SK-N-SH treated with all-trans-retinoic acid at 6 μM for 48 hours (cell line): ENCODE measurements at regions not wholly inside any gene's neighbourhood (a gene's known extent, or its start where the extent isn't known, plus 50 kb on each side); places are given as distances from the start of the nearest gene placed in this dataset.
"Not testable (repeated sequence)": the region's sequence is repeated elsewhere in the genome, so short reads cannot be mapped to it uniquely, and the experiment has no call there.

Source experiments
- ATAC-seq: fragments of 200-7000 bp; cut with Tn5 transposase; 3 replicates; pipeline ENCODE4 v1.9.1; 2020; ENCODE audit warnings: mild to moderate bottlenecking, moderate library complexity
- ARNTL ChIP-seq: fragments of 450-650 bp; formaldehyde crosslinking; IDR thresholded peaks from 2 replicates; pipeline ENCODE4 v1.5.0; 2020; ENCODE audit warnings: low read depth, mild to moderate bottlenecking, moderate library complexity, borderline replicate concordance
- BACH2 ChIP-seq: fragments of 250-450 bp; sonication (Bioruptor Pico); IDR thresholded peaks from 2 replicates; pipeline ENCODE4 v1.9.0; 2021; ENCODE audit warnings: mild to moderate bottlenecking, borderline replicate concordance
- ESRRG ChIP-seq: fragments of 250-450 bp; sonication (Bioruptor Pico); IDR thresholded peaks from 2 replicates; pipeline ENCODE4 v1.6.1; 2021; ENCODE audit warnings: mild to moderate bottlenecking
- ISL1 ChIP-seq: fragments of 250-450 bp; sonication (Bioruptor Pico); IDR thresholded peaks from 2 replicates; pipeline ENCODE4 v2.1.2; 2022; ENCODE audit warnings: mild to moderate bottlenecking, moderate library complexity
- PPARA ChIP-seq: fragments of 250-450 bp; sonication (Bioruptor Pico); IDR thresholded peaks from 2 replicates; pipeline ENCODE4 v1.5.0; 2020; ENCODE audit warnings: mild to moderate bottlenecking, borderline replicate concordance
- RARB ChIP-seq: fragments of 250-450 bp; sonication (Bioruptor Pico); IDR thresholded peaks from 2 replicates; pipeline ENCODE4 v1.8.0; 2021; ENCODE audit warnings: mild to moderate bottlenecking, moderate library complexity
- SNAI2 ChIP-seq: fragments of 250-450 bp; sonication (Bioruptor Pico); IDR thresholded peaks from 2 replicates; pipeline ENCODE4 v1.5.0; 2020; ENCODE audit warnings: mild to moderate bottlenecking, moderate library complexity
- TCF4 ChIP-seq: fragments of 250-450 bp; sonication (Bioruptor Pico); IDR thresholded peaks from 2 replicates; pipeline ENCODE4 v1.8.0; 2021; ENCODE audit warnings: mild to moderate bottlenecking, moderate library complexity, borderline replicate concordance
- TOX ChIP-seq: fragments of 250-450 bp; sonication (Bioruptor Pico); IDR thresholded peaks from 2 replicates; pipeline ENCODE4 v1.8.0; 2021; ENCODE audit warnings: mild to moderate bottlenecking, moderate library complexity, borderline replicate concordance
- ZC3H10 ChIP-seq: fragments of 250-450 bp; sonication (Bioruptor Pico); IDR thresholded peaks from 2 replicates; pipeline ENCODE4 v1.5.1; 2021; ENCODE audit warnings: mild to moderate bottlenecking, moderate library complexity
- ZFP30 ChIP-seq: fragments of 450-650 bp; formaldehyde crosslinking; IDR thresholded peaks from 2 replicates; pipeline ENCODE4 v1.5.0; 2022; ENCODE audit warnings: mild to moderate bottlenecking, moderate library complexity
- ZNF565 ChIP-seq: fragments of 450-650 bp; formaldehyde crosslinking; conservative IDR thresholded peaks from 2 replicates; pipeline ENCODE4 v1.5.0; 2020; ENCODE audit warnings: low read depth, mild to moderate bottlenecking, moderate library complexity
- ZNF70 ChIP-seq: fragments of 450-650 bp; formaldehyde crosslinking; IDR thresholded peaks from 2 replicates; pipeline ENCODE4 v1.5.0; 2020; ENCODE audit warnings: mild to moderate bottlenecking, moderate library complexity
- ZNF8 ChIP-seq: fragments of 450-650 bp; formaldehyde crosslinking; IDR thresholded peaks from 2 replicates; pipeline ENCODE4 v1.5.0; 2020; ENCODE audit warnings: mild to moderate bottlenecking, moderate library complexity
- TF ChIP-seq, protein P1 (sequence below): fragments of 250-450 bp; sonication (Bioruptor Pico); IDR thresholded peaks from 2 replicates; pipeline ENCODE4 v1.5.1; 2021; ENCODE audit warnings: mild to moderate bottlenecking, moderate library complexity
- TF ChIP-seq, protein P2 (sequence below): fragments of 250-450 bp; sonication (Bioruptor Pico); IDR thresholded peaks from 2 replicates; pipeline ENCODE4 v1.8.0; 2021; ENCODE audit warnings: low read depth, mild to moderate bottlenecking, moderate library complexity, borderline replicate concordance
- TF ChIP-seq, protein P3 (sequence below): fragments of 250-450 bp; sonication (Bioruptor Pico); IDR thresholded peaks from 2 replicates; pipeline ENCODE4 v1.5.0; 2020; ENCODE audit warnings: mild to moderate bottlenecking, moderate library complexity
- TF ChIP-seq, protein P4 (sequence below): fragments of 250-450 bp; sonication (Bioruptor Pico); IDR thresholded peaks from 2 replicates; pipeline ENCODE4 v1.8.0; 2020; ENCODE audit warnings: mild to moderate bottlenecking, moderate library complexity, borderline replicate concordance

DNA sequence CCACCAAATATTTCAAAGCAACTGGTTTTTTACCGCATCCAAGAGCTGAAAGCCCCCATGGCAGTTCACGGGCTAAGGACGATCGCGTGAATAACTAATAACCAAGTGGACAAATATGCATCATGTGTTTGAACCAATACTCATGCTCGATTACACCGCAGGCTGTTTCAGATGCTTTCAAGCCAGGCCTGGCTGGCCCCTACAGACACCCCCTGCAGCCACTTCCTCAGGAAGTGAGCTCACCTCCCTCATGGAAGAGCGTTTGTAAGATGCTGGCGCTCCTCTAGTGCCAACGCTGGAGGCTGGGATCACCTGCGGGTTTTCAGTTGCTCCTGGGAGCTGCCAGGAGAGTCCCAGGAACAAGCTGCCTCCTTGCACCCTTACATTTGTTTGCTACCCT lies 53.9 kb upstream of the PTCH1 start:
- no peak for ATAC-seq

DNA sequence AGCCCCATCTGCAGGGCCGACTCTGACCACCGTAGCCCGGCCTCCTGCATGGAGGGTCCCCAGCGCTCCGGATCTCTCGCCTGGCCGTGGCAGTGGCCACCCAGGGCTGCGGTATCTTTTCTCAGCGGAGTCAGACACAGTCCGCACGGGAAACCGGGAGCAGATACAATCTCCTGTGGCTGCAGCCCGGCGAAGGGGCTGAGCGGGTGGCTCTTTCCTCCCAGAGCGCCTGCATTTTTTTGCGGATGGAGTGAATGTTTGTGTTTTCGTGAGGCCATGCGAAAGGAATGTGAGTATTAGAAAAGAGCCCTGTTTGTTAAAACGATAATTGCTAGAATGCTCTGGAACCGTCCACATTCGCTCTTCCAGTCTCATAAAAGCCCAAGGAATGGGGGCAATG lies 53.4 kb upstream of the PTCH1 start:
- no peak for TF ChIP-seq PPARA (CRISPR knock-in tag)
- TF ChIP-seq RARB (CRISPR knock-in tag), result no peak
- no peak for TF ChIP-seq TOX
- no peak for TF ChIP-seq SNAI2
- TF ChIP-seq ZNF70 (CRISPR knock-in tag), result no peak
- TF ChIP-seq, protein P1, sequence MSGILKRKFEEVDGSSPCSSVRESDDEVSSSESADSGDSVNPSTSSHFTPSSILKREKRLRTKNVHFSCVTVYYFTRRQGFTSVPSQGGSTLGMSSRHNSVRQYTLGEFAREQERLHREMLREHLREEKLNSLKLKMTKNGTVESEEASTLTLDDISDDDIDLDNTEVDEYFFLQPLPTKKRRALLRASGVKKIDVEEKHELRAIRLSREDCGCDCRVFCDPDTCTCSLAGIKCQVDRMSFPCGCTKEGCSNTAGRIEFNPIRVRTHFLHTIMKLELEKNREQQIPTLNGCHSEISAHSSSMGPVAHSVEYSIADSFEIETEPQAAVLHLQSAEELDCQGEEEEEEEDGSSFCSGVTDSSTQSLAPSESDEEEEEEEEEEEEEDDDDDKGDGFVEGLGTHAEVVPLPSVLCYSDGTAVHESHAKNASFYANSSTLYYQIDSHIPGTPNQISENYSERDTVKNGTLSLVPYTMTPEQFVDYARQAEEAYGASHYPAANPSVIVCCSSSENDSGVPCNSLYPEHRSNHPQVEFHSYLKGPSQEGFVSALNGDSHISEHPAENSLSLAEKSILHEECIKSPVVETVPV (CRISPR knock-in tag), result no peak
- TF ChIP-seq ZFP30 (CRISPR knock-in tag), result no peak
- TF ChIP-seq, all 23 proteins: peak for 0
- ATAC-seq, result no peak

More for the DNA sequence above, 53.9 kb upstream of the PTCH1 start:
- TF ChIP-seq ZNF70 (CRISPR knock-in tag), result no peak
- no peak for TF ChIP-seq ISL1 (CRISPR knock-in tag)
- TF ChIP-seq SNAI2, result no peak
- TF ChIP-seq, protein P2, sequence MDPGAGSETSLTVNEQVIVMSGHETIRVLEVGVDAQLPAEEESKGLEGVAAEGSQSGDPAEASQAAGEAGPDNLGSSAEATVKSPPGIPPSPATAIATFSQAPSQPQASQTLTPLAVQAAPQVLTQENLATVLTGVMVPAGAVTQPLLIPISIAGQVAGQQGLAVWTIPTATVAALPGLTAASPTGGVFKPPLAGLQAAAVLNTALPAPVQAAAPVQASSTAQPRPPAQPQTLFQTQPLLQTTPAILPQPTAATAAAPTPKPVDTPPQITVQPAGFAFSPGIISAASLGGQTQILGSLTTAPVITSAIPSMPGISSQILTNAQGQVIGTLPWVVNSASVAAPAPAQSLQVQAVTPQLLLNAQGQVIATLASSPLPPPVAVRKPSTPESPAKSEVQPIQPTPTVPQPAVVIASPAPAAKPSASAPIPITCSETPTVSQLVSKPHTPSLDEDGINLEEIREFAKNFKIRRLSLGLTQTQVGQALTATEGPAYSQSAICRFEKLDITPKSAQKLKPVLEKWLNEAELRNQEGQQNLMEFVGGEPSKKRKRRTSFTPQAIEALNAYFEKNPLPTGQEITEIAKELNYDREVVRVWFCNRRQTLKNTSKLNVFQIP (CRISPR knock-in tag), result no peak
- no peak for TF ChIP-seq ARNTL (CRISPR knock-in tag)
- no peak for TF ChIP-seq BACH2 (CRISPR knock-in tag)
- TF ChIP-seq, protein P3, sequence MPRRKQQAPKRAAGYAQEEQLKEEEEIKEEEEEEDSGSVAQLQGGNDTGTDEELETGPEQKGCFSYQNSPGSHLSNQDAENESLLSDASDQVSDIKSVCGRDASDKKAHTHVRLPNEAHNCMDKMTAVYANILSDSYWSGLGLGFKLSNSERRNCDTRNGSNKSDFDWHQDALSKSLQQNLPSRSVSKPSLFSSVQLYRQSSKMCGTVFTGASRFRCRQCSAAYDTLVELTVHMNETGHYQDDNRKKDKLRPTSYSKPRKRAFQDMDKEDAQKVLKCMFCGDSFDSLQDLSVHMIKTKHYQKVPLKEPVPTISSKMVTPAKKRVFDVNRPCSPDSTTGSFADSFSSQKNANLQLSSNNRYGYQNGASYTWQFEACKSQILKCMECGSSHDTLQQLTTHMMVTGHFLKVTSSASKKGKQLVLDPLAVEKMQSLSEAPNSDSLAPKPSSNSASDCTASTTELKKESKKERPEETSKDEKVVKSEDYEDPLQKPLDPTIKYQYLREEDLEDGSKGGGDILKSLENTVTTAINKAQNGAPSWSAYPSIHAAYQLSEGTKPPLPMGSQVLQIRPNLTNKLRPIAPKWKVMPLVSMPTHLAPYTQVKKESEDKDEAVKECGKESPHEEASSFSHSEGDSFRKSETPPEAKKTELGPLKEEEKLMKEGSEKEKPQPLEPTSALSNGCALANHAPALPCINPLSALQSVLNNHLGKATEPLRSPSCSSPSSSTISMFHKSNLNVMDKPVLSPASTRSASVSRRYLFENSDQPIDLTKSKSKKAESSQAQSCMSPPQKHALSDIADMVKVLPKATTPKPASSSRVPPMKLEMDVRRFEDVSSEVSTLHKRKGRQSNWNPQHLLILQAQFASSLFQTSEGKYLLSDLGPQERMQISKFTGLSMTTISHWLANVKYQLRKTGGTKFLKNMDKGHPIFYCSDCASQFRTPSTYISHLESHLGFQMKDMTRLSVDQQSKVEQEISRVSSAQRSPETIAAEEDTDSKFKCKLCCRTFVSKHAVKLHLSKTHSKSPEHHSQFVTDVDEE (CRISPR knock-in tag), result no peak
- TF ChIP-seq, protein P1 (CRISPR knock-in tag), result no peak
- no peak for TF ChIP-seq ZC3H10
- TF ChIP-seq ESRRG (CRISPR knock-in tag), result no peak
- TF ChIP-seq TCF4 (CRISPR knock-in tag), result no peak
- TF ChIP-seq ZNF8 (CRISPR knock-in tag), result no peak
- no peak for TF ChIP-seq PPARA (CRISPR knock-in tag)
- TF ChIP-seq, protein P4, sequence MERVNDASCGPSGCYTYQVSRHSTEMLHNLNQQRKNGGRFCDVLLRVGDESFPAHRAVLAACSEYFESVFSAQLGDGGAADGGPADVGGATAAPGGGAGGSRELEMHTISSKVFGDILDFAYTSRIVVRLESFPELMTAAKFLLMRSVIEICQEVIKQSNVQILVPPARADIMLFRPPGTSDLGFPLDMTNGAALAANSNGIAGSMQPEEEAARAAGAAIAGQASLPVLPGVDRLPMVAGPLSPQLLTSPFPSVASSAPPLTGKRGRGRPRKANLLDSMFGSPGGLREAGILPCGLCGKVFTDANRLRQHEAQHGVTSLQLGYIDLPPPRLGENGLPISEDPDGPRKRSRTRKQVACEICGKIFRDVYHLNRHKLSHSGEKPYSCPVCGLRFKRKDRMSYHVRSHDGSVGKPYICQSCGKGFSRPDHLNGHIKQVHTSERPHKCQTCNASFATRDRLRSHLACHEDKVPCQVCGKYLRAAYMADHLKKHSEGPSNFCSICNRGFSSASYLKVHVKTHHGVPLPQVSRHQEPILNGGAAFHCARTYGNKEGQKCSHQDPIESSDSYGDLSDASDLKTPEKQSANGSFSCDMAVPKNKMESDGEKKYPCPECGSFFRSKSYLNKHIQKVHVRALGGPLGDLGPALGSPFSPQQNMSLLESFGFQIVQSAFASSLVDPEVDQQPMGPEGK (CRISPR knock-in tag), result no peak
- TF ChIP-seq ZNF565 (CRISPR knock-in tag), result no peak
- TF ChIP-seq TOX, result no peak

DNA sequence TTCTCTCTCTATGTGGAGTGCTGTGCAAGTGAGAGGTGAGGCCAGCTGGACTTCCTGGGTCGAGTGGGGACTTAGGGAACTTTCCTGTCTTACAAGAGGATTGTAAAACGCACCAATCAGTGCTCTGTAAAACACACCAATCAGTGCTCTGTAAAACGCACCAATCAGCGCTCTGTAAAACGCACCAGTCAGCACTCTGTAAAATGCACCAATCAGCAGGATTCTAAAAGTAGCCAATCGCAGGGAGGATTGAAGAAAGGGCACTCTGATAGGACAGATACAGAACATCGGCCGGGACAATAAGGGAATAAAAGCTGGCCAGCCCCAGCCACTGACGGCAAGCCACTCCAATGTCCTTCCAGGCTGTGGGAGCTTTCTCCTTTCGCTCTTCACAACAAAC lies 52.0 kb upstream of the PTCH1 start:
- ATAC-seq, result not testable (repeated sequence)
